Transverse colon (tissue), 4 donors: ENCODE measurements at regions not wholly inside any gene's neighbourhood (a gene's known extent, or its start where the extent isn't known, plus 50 kb on each side); places are given as distances from the start of the nearest gene placed in this dataset.

Experiments used
- DNase-seq: peaks from one replicate; pipeline ENCODE4 v3.0.0-alpha.2; 2019
- H3K27ac ChIP-seq, 4 donors: fragments of 200-600 bp; sonication (generic); 2 replicates each; pipeline ENCODE4 v1.5.1; 2016 to 2018; ENCODE audit warnings: inconsistent platforms in 4 of 4
- H3K27me3 ChIP-seq: fragments of 200-600 bp; sonication (generic); 2 replicates; pipeline ENCODE4 v1.5.1; 2017; ENCODE audit warnings: inconsistent platforms
- H3K36me3 ChIP-seq, 4 donors: fragments of 200-600 bp; sonication (generic); 2 replicates each; pipeline ENCODE4 v1.5.1; 2017 to 2019; ENCODE audit warnings: inconsistent platforms in 4 of 4
- H3K4me1 ChIP-seq, 4 donors: fragments of 200-600 bp; sonication (generic); 2 replicates each; pipeline ENCODE4 v1.5.1; 2017 to 2020; ENCODE audit warnings: inconsistent platforms in 4 of 4
- H3K4me3 ChIP-seq, 4 donors: fragments of 200-600 bp; sonication (generic); 1 replicate in 1 of 4; 2 replicates in 3 of 4; pipeline versions ENCODE4 v1.5.1 to v1.6.1; 2017 to 2019; ENCODE audit warnings: inconsistent platforms in 4 of 4
- H3K9me3 ChIP-seq, 2 donors: fragments of 200-600 bp; sonication (generic); 2 replicates each; pipeline ENCODE4 v1.5.1; 2017 to 2019; ENCODE audit warnings: inconsistent platforms in 2 of 2
- CTCF ChIP-seq, 5 experiments: fragments of 200-600 bp in 3 of 5; fragments of 450-650 bp in 2 of 5; sonication (generic) in 3 of 5; IDR thresholded peaks; 1 replicate in 2 of 5; 2 replicates in 3 of 5; pipeline ENCODE4 v1.5.1; 2016 to 2017; ENCODE audit warnings: antibody characterized with exemption in 5 of 5, inconsistent platforms in 3 of 5, mild to moderate bottlenecking in 2 of 5, moderate library complexity in 1 of 5
- EP300 ChIP-seq: sonication (generic); formaldehyde crosslinking; IDR thresholded peaks from one replicate; pipeline ENCODE4 v1.6.1; 2017; ENCODE audit warnings: antibody characterized with exemption, low read depth
- POLR2A ChIP-seq: fragments of 450-650 bp; IDR thresholded peaks from one replicate; pipeline ENCODE4 v1.6.1; 2016; ENCODE audit warnings: antibody characterized with exemption, mild to moderate bottlenecking, moderate library complexity
- POLR2AphosphoS5 ChIP-seq, 3 donors: sonication (generic); formaldehyde crosslinking; IDR thresholded peaks; one replicate each; pipeline ENCODE4 v1.6.1; 2016; ENCODE audit warnings: antibody characterized with exemption in 3 of 3
- WGBS, 2 donors: methylation state at CpG; one replicate each; pipeline ENCODE4 v1.1.5; 2018; ENCODE audit warnings: low coverage in 1 of 2; 5-methylcytosine and 5-hydroxymethylcytosine counted together
- in situ Hi-C, 4 donors: fragments of 200-750 bp; cut with MboI; loops; one replicate each; pipeline versions ENCODE4 v1.15.0 to v1.15.1; 2017; ENCODE audit warnings: low sequenced_read_pairs in 3 of 4, low pct_ligation_motif_present in 1 of 4, low pct_unique_long_range_greater_than_20kb in 1 of 4
- intact Hi-C: fragments of 100-400 bp; cut with DNase I; formaldehyde crosslinking; loops from one replicate; pipeline ENCODE4 v1.15.1; 2023; ENCODE audit warnings: low total_unique reads

DNA sequence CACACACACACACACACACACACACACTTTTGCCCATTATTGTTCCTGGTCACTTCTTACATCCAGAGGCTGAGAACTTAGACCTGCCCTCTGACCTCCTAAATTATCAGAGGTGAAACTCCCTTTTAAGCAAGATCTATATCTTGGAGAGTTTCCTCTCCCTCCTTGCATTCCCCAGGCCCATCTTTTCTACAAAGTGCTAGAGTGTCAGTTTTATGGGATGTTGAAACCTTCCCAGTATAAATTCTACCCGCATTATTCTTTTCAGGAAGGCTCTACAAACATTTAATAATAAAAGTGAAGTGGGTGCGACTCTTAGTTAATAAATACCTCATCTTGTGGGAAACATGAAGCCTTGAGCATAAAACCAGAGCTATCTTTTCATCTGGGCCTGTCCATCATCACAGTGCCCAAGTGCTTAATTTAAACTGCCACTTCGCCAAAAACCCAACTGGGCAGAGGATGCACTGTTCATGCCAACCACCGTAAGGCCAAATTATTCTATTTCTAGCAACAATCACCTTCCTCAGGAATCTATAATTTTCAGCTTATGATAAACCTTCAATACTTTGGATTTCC, 458.2 kb upstream of the RUNX1 start:
- no peak overlapping the region for H3K4me3 ChIP-seq
- no peaks in the 10 kb centered on the region for H3K36me3 ChIP-seq
- DNase-seq: no peak
- H3K27ac ChIP-seq: no peak overlapping the region
- no peaks in the 10 kb centered on the region for H3K9me3 ChIP-seq
- in situ Hi-C loops (no loop called here), intact Hi-C loops (no loop called here)
- 49 to 64% methylated on average over 4 of the region's 4 CpGs for WGBS, 2 donors
- peaks cover 3% of the 10 kb centered on the region for H3K27me3 ChIP-seq
- H3K4me1 ChIP-seq: peaks cover 0 to 21% (median 3%) of the 10 kb centered on the region in 4 donors
- no peak for TF ChIP-seq EP300
- no peak for TF ChIP-seq POLR2A
- TF ChIP-seq POLR2AphosphoS5 (IDR thresholded peaks at IDR 0.05): no peak
- TF ChIP-seq CTCF (IDR thresholded peaks at IDR 0.05): no peak

DNA sequence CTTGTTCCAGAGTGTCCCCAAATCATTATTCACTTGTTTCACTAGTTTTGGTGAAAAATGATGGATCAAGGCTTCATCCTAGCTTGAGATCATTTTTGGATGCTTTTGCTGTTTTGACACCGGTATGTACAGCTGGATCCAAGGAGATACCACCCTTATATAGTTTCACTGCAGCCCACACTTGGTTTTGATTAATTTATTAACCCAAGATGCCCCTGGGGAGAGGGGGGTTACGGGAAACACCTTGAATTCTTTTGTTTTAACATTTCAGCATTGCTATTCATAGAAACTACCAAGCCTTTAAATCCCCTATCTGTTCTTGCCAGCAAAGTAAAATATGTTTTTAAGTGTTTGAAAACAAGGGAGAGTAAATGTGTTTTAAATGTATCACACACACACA, 457.7 kb upstream of the RUNX1 start:
- WGBS, 2 donors: 60 to 100% methylated on average over 2 of the region's 2 CpGs
- TF ChIP-seq EP300: no peak
- TF ChIP-seq CTCF (IDR thresholded peaks at IDR 0.05): no peak
- TF ChIP-seq POLR2A: no peak
- Histone ChIP-seq H3K4me1 (peaks cover 0 to 21% (median 3%) of the 10 kb centered on the region in 4 donors), H3K36me3 (no peaks in the 10 kb centered on the region), H3K4me3 (no peak overlapping the region), H3K9me3 (no peaks in the 10 kb centered on the region), H3K27me3 (peaks cover 7% of the 10 kb centered on the region), H3K27ac (no peak overlapping the region)
- in situ Hi-C loops: no loop called here
- no peak for DNase-seq
- intact Hi-C loops: no loop called here

GRCh38 chr21:35506352-35506751, 457.2 kb upstream of the RUNX1 start:
- no peak overlapping the region for H3K27ac ChIP-seq
- H3K9me3 ChIP-seq: no peaks in the 10 kb centered on the region
- H3K36me3 ChIP-seq: no peaks in the 10 kb centered on the region
- H3K27me3 ChIP-seq: peaks cover 7% of the 10 kb centered on the region
- H3K4me3 ChIP-seq: no peak overlapping the region
- no peak for DNase-seq
- intact Hi-C loops (no loop called here), in situ Hi-C loops (no loop called here)
- 52 to 60% methylated on average over 3 of the region's 3 CpGs for WGBS, 2 donors
- H3K4me1 ChIP-seq: peaks cover 0 to 21% (median 3%) of the 10 kb centered on the region in 4 donors
- TF ChIP-seq POLR2AphosphoS5 (IDR thresholded peaks at IDR 0.05) (no peak), EP300 (no peak), POLR2A (no peak), CTCF (IDR thresholded peaks at IDR 0.05) (no peak)

- Histone ChIP-seq H3K27ac (no peak overlapping the region), H3K9me3 (no peaks in the 10 kb centered on the region), H3K4me1 (peaks cover 0 to 21% (median 3%) of the 10 kb centered on the region in 4 donors), H3K4me3 (no peak overlapping the region), H3K36me3 (no peaks in the 10 kb centered on the region), H3K27me3 (peaks cover 7% of the 10 kb centered on the region)
- in situ Hi-C loops (no loop called here), intact Hi-C loops (no loop called here)
- TF ChIP-seq EP300: no peak
- no peak for TF ChIP-seq CTCF (IDR thresholded peaks at IDR 0.05)
- TF ChIP-seq POLR2A: no peak
- no peak for TF ChIP-seq POLR2AphosphoS5 (IDR thresholded peaks at IDR 0.05)
- no peak for DNase-seq
- 73 to 100% methylated on average over 1 to 4 of the region's 5 CpGs for WGBS, 2 donors
Observed at GRCh38 chr21:35504951-35505466, 455.9 kb upstream of the RUNX1 start.
